ENCODE measurements at regions not wholly inside any gene's neighbourhood (a gene's known extent, or its start where the extent isn't known, plus 50 kb on each side); places are given as distances from the start of the nearest gene placed in this dataset.
"Not testable (repeated sequence)": the region's sequence is repeated elsewhere in the genome, so short reads cannot be mapped to it uniquely, and the experiment has no call there.

DNA sequence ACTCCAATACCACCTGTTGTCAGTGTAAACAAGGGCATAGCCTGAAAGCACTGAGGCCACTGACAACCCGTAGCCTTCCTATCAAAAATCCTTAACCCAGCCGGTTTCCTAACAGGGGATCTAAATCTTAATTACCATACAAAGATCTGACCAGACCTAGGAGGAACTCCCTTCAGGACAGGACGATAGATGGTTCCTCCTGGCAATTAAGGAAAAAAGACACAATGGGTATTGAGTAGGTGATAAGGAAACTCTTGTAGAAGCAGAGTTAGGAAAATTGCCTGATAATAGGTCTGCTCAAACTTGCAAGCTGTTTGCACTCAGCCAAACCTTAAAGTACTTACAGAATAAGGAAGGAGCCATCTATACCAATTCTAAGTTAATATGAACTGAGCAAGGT, 1517.3 kb upstream of the RAG2 start:
- not testable (repeated sequence) for DNase-seq

GRCh38 chr11:38100836-38101462, 1502.9 kb upstream of the RAG2 start:
- no peak for DNase-seq

GRCh38 chr11:38095268-38095667, 1497.2 kb upstream of the RAG2 start:
- no peak for DNase-seq

DNA sequence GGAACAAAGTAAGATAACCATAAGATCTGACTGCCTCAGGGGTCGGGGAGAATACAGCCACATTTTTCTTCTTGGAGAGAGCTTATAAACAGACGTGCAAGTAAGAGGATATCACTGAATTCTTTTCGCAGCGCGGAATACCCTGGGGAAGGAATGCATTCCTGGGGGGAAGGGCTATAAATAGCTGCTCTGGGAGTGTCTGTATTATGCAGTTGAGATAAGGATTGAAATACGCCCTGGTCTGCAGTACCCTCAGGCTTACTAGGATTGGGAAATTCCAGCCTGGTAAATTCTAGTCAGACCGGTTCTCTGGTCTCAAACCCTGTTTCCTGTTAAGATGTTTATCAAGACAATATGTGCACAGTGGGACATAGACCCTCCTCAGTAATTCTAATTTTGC, 1491.7 kb upstream of the RAG2 start:
- no peak for DNase-seq

- peak; percentile 13 for DNase-seq
These were observed 1462.9 kb upstream of the RAG2 start for GRCh38 chr11:38060920-38061319.

DNA sequence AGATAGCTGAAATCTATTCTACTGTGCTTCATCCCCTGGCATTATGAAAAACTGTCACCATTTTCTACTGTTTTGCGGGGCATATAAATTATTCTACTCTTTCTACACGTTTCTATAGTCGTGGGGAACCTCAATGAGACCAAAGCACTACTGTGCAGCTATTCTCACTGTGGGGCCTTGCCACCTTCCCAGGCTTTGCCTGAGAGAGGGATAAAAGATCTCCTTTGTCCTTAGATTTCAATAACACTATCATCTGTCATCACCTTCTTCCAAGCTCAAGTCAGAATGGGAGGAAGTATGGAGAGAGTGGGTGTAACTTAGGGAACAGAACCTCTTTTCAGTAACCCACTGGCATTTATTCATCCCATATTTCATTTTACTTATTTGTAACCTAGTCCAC, 1462.1 kb upstream of the RAG2 start:
- DNase-seq: no peak

GRCh38 chr11:38046571-38047135, 1448.6 kb upstream of the RAG2 start:
- DNase-seq: no peak

GRCh38 chr11:38043060-38043459, 1445.0 kb upstream of the RAG2 start:
- DNase-seq: no peak

DNA sequence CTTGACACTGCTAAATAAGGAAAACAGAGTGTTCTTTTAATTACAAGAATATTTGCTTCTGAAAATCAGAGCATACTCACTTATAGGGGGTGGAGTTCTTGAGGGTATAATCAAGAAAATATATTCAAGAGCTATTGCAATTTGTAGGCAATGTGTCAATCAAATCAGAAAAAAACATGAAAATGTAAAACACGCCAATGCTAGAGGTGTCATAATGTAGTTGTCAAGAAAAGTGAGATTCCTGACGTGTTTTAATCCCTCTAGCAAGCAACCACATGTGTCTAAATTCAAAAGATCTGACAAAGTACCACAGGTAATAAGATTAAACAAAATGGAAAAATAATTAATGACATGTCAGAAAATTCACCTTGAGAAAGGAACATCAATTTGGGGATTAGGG, 1440.7 kb upstream of the RAG2 start:
- no peak for DNase-seq

GRCh38 chr11:38019072-38019775, 1421.2 kb upstream of the RAG2 start:
- no peak for DNase-seq

GRCh38 chr11:38014405-38014804, 1416.4 kb upstream of the RAG2 start:
- no peak for DNase-seq

GRCh38 chr11:38013157-38013556, 1415.1 kb upstream of the RAG2 start:
- DNase-seq: no peak

GRCh38 chr11:38011496-38011895, 1413.5 kb upstream of the RAG2 start:
- no peak for DNase-seq

DNA sequence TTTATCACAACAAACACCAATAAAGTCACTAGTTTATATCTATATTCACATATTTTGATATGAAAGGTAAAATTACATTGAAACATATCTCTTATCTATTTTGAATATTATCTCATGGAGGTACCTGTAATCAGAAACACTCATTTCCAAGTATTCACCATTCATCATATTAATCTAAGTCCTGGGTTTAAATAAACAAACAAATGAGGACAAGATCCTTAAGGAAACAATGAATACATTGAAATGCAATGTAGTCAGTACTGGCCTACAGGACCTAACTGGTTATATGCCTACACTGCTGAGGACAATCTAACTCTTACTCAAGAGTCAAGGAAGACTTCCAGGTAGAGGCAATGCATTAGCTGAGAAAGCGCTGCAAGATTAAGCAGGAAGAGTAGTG, 1411.9 kb upstream of the RAG2 start:
- DNase-seq: no peak

GRCh38 chr11:38006466-38006865, 1408.4 kb upstream of the RAG2 start:
- DNase-seq: no peak

- DNase-seq: no peak
These were observed 1407.6 kb upstream of the RAG2 start for GRCh38 chr11:38005597-38005996.

DNA sequence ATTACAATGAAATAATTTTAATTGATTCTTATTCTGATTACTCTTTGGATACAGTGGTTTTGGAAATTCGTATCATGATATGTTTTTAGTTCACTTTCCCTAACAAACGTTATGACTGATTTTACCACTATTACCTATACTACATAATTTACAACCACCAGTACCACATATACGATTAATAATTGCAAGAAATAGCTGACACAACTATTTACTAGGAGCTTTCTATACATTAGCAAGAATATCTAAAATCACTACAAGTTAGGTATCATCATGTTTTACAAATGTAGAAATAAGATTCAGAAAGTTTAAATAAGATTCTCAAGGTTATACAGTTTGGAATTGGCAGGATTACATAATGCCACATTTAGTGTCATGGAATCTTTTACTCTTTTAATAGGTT, 1401.1 kb upstream of the RAG2 start:
- no peak for DNase-seq

DNA sequence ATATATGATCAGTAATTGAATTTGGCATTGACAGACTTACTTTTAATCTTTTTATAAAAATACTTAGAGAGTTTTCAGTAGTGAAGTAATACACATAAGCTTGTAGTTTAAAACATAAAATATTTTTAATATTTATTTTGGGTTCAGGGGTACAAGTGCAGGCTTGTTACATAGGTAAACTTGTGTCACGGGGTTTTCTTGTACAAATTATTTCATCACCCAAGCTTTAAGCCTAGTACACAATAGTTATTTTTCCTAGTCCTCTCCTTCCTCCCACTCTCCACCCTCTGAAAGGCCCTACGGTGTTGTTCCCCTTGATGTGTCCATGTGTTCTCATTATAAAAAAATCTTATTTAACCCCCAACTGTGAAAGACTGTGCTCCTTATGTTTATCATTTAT, 1397.8 kb upstream of the RAG2 start:
- DNase-seq: no peak

GRCh38 chr11:37988031-37988430, 1390.0 kb upstream of the RAG2 start:
- DNase-seq: no peak

GRCh38 chr11:37984991-37985390, 1387.0 kb upstream of the RAG2 start:
- DNase-seq: no peak

GRCh38 chr11:37978647-37979046, 1380.6 kb upstream of the RAG2 start:
- no peak for DNase-seq

DNA sequence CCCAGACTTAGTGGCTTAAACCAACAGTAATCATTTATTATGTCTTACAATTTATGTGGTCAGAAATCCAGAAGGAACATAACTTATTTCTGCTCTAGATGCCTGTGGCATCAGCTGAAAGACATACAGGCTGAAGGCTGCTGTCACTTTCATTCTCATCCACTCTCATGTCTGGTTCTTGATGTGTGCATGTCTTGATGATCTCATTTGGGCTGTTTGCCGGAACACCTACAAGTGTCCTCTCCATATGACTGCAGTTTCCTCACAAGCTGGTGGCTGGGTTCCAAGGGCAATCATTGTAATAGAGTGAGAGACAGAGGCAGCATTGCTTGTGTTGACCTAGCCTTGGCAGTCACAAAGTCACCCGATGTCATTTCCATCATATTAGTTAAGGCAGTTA, 1375.9 kb upstream of the RAG2 start:
- no peak for DNase-seq

- no peak for DNase-seq
These were observed 1374.7 kb upstream of the RAG2 start for GRCh38 chr11:37972691-37973090.

GRCh38 chr11:37969336-37969735, 1371.3 kb upstream of the RAG2 start:
- not testable (repeated sequence) for DNase-seq

GRCh38 chr11:37968148-37968547, 1370.1 kb upstream of the RAG2 start:
- no peak for DNase-seq

Measured in hematopoietic multipotent progenitor cell treated with erythropoietin and hydrocortisone succinate and interleukin-3 and kit ligand, for 8 days (in vitro differentiated cells).